Natural killer cell (primary cell): ENCODE measurements at regions not wholly inside any gene's neighbourhood (a gene's known extent, or its start where the extent isn't known, plus 50 kb on each side); places are given as distances from the start of the nearest gene placed in this dataset.

Experiments
- ATAC-seq, 3 donors: fragments of 150-1000 bp in 2 of 3; fragments of 200-7000 bp in 1 of 3; cut with Tn5 transposase; 1 replicate in 1 of 3; 2 replicates in 2 of 3; pipeline ENCODE4 v1.10.0; 2021; ENCODE audit warnings: mild to moderate bottlenecking in 2 of 3, moderate library complexity in 2 of 3
- DNase-seq, 2 donors: peaks; one replicate each; pipeline versions ENCODE4 v3.0.0 to v3.0.0-alpha.2; 2013 to 2021; ENCODE audit warnings: mixed read lengths in 1 of 2
- H3K27ac ChIP-seq: one replicate; pipeline ENCODE4 v1.5.1; 2013; ENCODE audit warnings: mild to moderate bottlenecking, low read length
- H3K27me3 ChIP-seq: one replicate; pipeline ENCODE4 v1.6.1; 2013; ENCODE audit warnings: low read length; ENCODE audit not compliant: control insufficient read depth, insufficient read depth
- H3K36me3 ChIP-seq: one replicate; pipeline ENCODE4 v1.6.1; 2013; ENCODE audit warnings: low read length; ENCODE audit not compliant: control insufficient read depth, insufficient read depth
- H3K4me1 ChIP-seq: one replicate; pipeline ENCODE4 v1.6.1; 2013; ENCODE audit warnings: low read length; ENCODE audit not compliant: control insufficient read depth, insufficient read depth
- H3K4me3 ChIP-seq: one replicate; pipeline ENCODE4 v1.5.1; 2013; ENCODE audit warnings: low read length
- H3K9me3 ChIP-seq: one replicate; pipeline ENCODE4 v1.6.1; 2013; ENCODE audit warnings: low read length; ENCODE audit not compliant: control insufficient read depth, insufficient read depth
- H3K27ac Mint-ChIP-seq, 2 donors: one replicate each; pipeline ENCODE4 v1.8.0; 2022; ENCODE audit warnings: mild to moderate bottlenecking in 2 of 2, mixed read lengths in 2 of 2, moderate library complexity in 1 of 2
- H3K27me3 Mint-ChIP-seq, 2 donors: one replicate each; pipeline ENCODE4 v1.8.0; 2022; ENCODE audit warnings: low read depth in 2 of 2, mixed read lengths in 2 of 2
- H3K36me3 Mint-ChIP-seq: one replicate; pipeline ENCODE4 v1.8.0; 2022; ENCODE audit warnings: mixed read lengths
- H3K4me1 Mint-ChIP-seq, 2 donors: one replicate each; pipeline ENCODE4 v1.8.0; 2022; ENCODE audit warnings: mixed read lengths in 2 of 2
- H3K4me3 Mint-ChIP-seq: one replicate; pipeline ENCODE4 v1.8.0; 2022; ENCODE audit warnings: mild to moderate bottlenecking, moderate library complexity, mixed read lengths
- H3K9me3 Mint-ChIP-seq, 2 donors: one replicate each; pipeline ENCODE4 v1.8.0; 2022; ENCODE audit warnings: mixed read lengths in 2 of 2
- CTCF ChIP-seq: fragments of 200-600 bp; IDR thresholded peaks from one replicate; pipeline ENCODE4 v1.8.0; 2022; ENCODE audit warnings: antibody characterized with exemption
- WGBS: methylation state at CpG from one replicate; pipeline ENCODE4 v1.1.7; 2013; ENCODE audit warnings: missing lambda C conversion rate; ENCODE audit not compliant: insufficient coverage; 5-methylcytosine and 5-hydroxymethylcytosine counted together
- intact Hi-C: fragments of 100-400 bp; cut with micrococcal nuclease; formaldehyde crosslinking; loops from one replicate; pipeline ENCODE4 v1.14.2; 2022

DNA sequence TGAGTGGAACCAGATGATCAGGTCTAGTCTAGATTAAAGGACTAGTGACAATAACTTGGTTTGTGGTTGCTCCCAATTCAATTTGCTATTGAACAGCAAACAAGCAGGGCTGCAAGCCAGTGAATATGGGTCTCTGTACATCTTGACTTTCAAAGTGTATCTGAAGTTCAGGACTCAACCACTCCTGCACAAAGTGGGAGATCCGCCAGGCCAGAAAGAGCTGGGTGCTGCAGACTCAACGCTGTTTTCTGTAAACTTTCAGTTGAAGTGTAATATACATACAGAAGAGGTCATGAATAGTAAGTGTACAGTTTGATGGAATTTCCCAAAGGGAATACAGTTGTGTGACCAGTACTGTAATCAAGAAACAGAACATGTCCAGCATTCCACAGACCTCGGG, 416.6 kb downstream of the RPS24 start:
- intact Hi-C loops: no loop called here
- Histone ChIP-seq H3K27me3 (no peaks in the 10 kb centered on the region), H3K36me3 (no peaks in the 10 kb centered on the region), H3K4me3 (no peak overlapping the region), H3K4me1 (no peaks in the 10 kb centered on the region), H3K27ac (no peak overlapping the region), H3K9me3 (no peaks in the 10 kb centered on the region)
- no peak for ATAC-seq
- peaks cover 8 to 24% of the 10 kb centered on the region in 2 donors for H3K27me3 Mint-ChIP-seq
- peaks cover 0 to 4% of the 10 kb centered on the region in 2 donors for H3K4me1 Mint-ChIP-seq
- TF ChIP-seq CTCF: no peak
- 67% methylated on average over 3 of the region's 3 CpGs for WGBS
- no peak for DNase-seq
- no peaks in the 10 kb centered on the region for H3K9me3 Mint-ChIP-seq
- no peak overlapping the region for H3K27ac Mint-ChIP-seq
- H3K4me3 Mint-ChIP-seq: no peak overlapping the region
- no peaks in the 10 kb centered on the region for H3K36me3 Mint-ChIP-seq

DNA sequence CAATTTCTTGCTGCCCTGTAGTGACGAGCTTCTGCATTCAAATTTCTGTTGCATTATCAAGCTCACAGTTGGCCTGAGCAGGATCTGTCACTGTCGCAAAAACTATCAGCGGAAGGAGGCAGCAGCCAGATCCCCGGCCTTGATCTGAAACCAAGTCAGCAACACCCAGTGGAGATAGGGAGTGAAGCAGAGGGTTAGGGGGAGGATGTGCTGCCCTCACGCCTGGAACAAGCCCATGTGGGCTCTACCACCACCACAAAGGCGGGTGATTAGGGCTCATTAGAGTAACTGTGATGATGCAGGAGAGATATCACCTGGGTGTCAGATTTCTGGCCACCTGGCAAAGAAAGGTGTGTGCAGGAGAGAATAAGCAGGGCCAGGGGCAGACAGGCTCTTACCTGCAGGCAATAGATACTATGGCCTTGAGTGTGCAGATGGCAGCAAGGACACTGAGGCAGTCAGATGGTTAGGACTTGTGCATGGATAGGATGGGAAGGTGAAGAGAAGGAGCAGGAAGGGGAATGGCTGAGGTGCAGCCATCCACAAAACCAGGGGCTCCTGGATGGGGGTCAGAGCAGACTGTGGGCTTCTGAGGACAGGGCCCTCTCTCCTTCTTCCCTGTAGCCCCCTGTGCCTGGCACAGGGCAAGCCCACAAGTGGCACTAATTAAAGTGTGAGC, 417.3 kb downstream of the RPS24 start:
- no peak for ATAC-seq
- H3K9me3 Mint-ChIP-seq: no peaks in the 10 kb centered on the region
- no peak overlapping the region for H3K27ac ChIP-seq

DNA sequence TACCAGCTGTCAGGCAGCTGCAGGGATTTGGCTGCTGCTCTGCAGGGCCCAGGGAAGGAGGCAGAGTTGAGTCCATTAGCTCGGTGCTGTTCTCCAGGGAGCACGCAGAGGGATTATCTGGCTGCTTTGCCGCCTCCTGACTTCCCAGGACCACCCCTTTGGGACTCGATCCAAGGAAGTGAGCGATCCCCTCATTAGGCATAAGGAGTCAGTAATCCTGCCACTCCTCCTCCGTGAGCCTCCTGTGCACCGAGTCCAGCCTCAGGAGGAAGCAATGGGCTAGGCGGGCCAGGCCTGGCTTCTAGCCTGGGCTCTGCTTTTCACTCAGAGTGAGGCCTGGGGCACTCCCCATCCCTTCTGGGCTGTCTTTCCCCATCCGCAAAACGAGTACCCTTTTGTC, 417.9 kb downstream of the RPS24 start:
- H3K27ac Mint-ChIP-seq: no peak overlapping the region
- ATAC-seq (no peak), DNase-seq (no peak)
- Histone ChIP-seq H3K36me3 (no peaks in the 10 kb centered on the region), H3K9me3 (no peaks in the 10 kb centered on the region), H3K27me3 (no peaks in the 10 kb centered on the region), H3K4me3 (no peak overlapping the region), H3K27ac (no peak overlapping the region), H3K4me1 (no peaks in the 10 kb centered on the region)
- no peak for TF ChIP-seq CTCF
- no peaks in the 10 kb centered on the region for H3K9me3 Mint-ChIP-seq
- no peak overlapping the region for H3K4me3 Mint-ChIP-seq
- H3K36me3 Mint-ChIP-seq: no peaks in the 10 kb centered on the region
- peaks cover 8 to 33% of the 10 kb centered on the region in 2 donors for H3K27me3 Mint-ChIP-seq
- peaks cover 0 to 4% of the 10 kb centered on the region in 2 donors for H3K4me1 Mint-ChIP-seq
- 87% methylated on average over 10 of the region's 10 CpGs for WGBS
- intact Hi-C loops: no loop called here

More for the DNA sequence above, 417.3 kb downstream of the RPS24 start:
- no peak overlapping the region for H3K4me3 ChIP-seq
- Mint-ChIP-seq H3K36me3 (no peaks in the 10 kb centered on the region), H3K27ac (no peak overlapping the region), H3K4me1 (peaks cover 0 to 4% of the 10 kb centered on the region in 2 donors), H3K4me3 (no peak overlapping the region), H3K27me3 (peaks cover 8 to 30% of the 10 kb centered on the region in 2 donors)
- no peaks in the 10 kb centered on the region for H3K9me3 ChIP-seq
- intact Hi-C loops: no loop called here
- no peak for TF ChIP-seq CTCF
- H3K36me3 ChIP-seq: no peaks in the 10 kb centered on the region
- H3K27me3 ChIP-seq: no peaks in the 10 kb centered on the region
- H3K4me1 ChIP-seq: no peaks in the 10 kb centered on the region
- 82% methylated on average over 6 of the region's 6 CpGs for WGBS
- DNase-seq: no peak

GRCh38 chr10:78454123-78454645, 420.5 kb downstream of the RPS24 start:
- Mint-ChIP-seq H3K36me3 (no peaks in the 10 kb centered on the region), H3K9me3 (no peaks in the 10 kb centered on the region), H3K27ac (no peak overlapping the region), H3K4me3 (no peak overlapping the region), H3K4me1 (peaks cover 0 to under 1% of the 10 kb centered on the region in 2 donors), H3K27me3 (peaks cover 3 to 17% of the 10 kb centered on the region in 2 donors)
- DNase-seq (no peak), ATAC-seq (no peak)
- Histone ChIP-seq H3K4me3 (no peak overlapping the region), H3K4me1 (no peaks in the 10 kb centered on the region), H3K27me3 (no peaks in the 10 kb centered on the region), H3K27ac (no peak overlapping the region), H3K36me3 (no peaks in the 10 kb centered on the region), H3K9me3 (no peaks in the 10 kb centered on the region)
- no peak for TF ChIP-seq CTCF
- WGBS: 77% methylated on average over 7 of the region's 7 CpGs
- intact Hi-C loops: no loop called here
